ENCODE measurements at regions not wholly inside any gene's neighbourhood (a gene's known extent, or its start where the extent isn't known, plus 50 kb on each side); places are given as distances from the start of the nearest gene placed in this dataset.

DNA sequence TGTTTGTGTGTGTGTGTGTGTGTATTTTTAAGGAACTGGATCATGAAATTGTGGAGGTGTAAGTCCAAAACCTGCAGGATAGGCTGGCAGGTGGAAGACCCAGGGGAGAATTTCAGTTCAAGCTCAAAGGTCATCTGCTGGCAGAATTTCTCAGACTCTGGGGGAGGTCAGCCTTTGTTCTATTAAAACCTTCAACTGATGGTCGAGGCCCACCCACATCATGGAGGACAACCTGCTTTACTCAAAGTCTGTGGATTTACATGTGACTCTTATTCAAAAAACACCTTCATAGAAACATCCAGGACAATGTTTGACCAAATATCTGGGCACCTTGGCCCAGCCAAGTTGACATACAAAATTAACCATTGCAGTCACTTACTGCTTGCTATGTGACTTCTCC, 157.2 kb downstream of the EDEM1 start:
- no peak overlapping the region for H3K4me3 ChIP-seq (ENCODE audit: low read depth, low read length)
- TF ChIP-seq, protein P1, sequence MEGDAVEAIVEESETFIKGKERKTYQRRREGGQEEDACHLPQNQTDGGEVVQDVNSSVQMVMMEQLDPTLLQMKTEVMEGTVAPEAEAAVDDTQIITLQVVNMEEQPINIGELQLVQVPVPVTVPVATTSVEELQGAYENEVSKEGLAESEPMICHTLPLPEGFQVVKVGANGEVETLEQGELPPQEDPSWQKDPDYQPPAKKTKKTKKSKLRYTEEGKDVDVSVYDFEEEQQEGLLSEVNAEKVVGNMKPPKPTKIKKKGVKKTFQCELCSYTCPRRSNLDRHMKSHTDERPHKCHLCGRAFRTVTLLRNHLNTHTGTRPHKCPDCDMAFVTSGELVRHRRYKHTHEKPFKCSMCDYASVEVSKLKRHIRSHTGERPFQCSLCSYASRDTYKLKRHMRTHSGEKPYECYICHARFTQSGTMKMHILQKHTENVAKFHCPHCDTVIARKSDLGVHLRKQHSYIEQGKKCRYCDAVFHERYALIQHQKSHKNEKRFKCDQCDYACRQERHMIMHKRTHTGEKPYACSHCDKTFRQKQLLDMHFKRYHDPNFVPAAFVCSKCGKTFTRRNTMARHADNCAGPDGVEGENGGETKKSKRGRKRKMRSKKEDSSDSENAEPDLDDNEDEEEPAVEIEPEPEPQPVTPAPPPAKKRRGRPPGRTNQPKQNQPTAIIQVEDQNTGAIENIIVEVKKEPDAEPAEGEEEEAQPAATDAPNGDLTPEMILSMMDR (IDR thresholded peaks at IDR 0.05; ENCODE audit: insufficient read depth, low read length): no peak
- no peak for DNase-seq (ENCODE audit: low read depth)

DNA sequence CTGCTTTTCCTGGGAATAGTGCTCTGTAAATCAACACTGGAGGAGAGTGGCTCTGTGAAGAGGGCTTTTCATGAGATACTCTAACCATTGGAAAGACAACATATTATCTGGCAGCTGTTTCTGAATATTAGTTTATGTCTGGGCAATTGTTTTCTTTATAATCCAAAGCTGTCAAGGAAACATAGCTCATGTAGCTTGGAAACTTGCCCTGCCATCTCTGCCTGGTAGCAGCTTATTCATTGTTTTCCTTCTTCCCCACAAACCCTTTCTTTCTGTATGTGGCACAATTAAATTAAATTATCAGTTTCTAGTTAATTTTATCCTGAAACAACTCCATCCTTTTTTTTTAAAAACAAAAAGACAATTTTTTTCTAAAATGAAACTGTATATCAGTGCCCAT, 160.0 kb downstream of the EDEM1 start:
- H3K4me3 ChIP-seq (ENCODE audit: low read depth, low read length): no peak overlapping the region
- TF ChIP-seq, protein P1 (IDR thresholded peaks at IDR 0.05; ENCODE audit: insufficient read depth, low read length): no peak
- DNase-seq (ENCODE audit: low read depth): no peak

DNA sequence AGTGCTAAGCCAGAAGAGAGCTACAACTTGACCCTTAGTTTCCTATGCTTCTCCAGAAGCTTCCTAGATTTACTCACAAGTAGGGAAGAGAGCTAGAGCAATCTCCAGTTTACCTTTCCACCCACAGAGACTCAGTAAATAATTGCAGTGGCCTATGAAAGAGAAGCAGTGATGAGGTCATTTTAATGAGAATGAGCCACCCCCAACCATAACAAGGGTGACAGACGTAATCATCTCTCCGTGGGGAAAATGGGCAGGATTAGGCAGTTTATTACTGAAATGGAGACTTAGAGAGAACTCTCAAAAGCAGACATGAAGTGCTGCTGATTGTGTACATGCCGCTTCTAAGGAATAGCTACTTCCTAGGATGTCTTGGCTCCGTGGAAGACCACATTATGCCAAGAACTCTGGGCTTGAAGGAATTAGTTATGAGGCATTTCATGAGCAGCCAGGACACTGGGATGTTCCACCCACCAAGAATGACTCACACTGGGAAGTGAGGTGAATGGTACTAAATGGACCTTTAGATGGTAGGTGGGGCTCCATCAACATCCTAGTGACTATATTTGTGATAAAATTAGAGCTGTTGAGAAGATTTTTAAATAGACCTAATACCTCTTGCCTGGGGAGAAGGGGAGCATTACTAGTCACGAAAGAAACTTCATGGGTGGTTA, 160.9 kb downstream of the EDEM1 start:
- H3K4me3 ChIP-seq (ENCODE audit: low read depth, low read length): no peak overlapping the region
- no peak for DNase-seq (ENCODE audit: low read depth)
- TF ChIP-seq, protein P1 (IDR thresholded peaks at IDR 0.05; ENCODE audit: insufficient read depth, low read length): no peak

DNA sequence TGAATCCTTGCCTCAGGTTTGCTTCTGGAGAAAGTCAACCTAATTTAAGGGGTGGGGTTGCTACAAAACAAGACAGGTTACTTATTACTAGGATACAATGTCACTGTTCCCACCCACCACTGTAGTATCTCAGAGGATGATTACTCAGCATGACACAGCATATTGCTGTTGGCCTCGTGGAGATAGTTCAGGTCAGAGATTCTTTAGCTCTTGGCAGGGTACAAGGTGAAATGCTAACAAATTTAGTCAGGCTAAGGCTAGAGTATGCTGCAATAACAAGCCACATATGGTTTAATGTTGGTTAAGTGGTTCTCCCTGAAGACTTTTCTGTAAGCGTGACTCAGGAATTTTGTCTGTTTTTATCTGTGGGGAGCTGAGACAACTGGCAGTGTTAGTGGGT, 161.8 kb downstream of the EDEM1 start:
- no peak for DNase-seq (ENCODE audit: low read depth)
- H3K4me3 ChIP-seq (ENCODE audit: low read depth, low read length): no peak overlapping the region

DNA sequence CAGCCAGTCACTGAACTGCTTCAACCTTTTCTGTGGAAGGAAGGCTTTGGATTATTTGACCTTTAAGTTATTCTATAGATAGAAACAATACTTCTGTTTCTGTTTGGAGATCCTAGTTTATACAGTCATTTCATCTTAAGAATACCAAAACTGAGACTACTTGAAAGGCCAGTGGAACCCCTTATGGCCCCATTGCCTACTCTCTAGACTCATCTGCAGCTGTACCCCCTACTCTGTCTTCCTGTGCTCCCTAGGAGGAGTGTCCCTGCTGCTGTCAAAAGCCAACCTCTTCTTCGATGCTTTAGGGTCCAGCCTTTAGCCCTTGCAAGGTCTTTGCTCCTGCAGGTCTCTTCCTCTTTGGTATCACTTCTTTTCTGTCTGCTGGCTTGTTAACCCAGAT, 169.6 kb downstream of the EDEM1 start:
- TF ChIP-seq, protein P1 (IDR thresholded peaks at IDR 0.05; ENCODE audit: insufficient read depth, low read length): no peak
- no peak overlapping the region for H3K4me3 ChIP-seq (ENCODE audit: low read depth, low read length)
- DNase-seq (ENCODE audit: low read depth): no peak

More for the DNA sequence above, 161.8 kb downstream of the EDEM1 start:
- TF ChIP-seq, protein P1 (IDR thresholded peaks at IDR 0.05; ENCODE audit: insufficient read depth, low read length): no peak

DNA sequence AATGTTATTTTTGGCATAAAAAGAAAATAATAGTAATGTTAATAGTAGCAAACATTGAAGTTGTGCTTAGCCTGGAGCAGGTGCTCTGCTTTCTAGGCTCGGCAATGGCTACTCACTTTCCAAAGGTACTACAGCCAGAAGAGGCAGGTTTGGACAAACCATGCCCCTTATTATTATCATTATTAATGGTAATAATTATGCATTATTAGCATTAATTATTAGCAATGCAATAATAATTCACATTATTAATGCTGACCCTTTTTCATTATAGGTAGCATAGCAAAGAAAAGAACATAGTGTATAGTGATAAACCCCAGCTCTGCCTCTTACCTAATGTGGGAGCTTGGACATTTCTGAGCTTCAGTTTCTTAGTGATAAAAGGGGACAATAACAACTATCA, 171.4 kb downstream of the EDEM1 start:
- DNase-seq (ENCODE audit: low read depth): no peak
- no peak overlapping the region for H3K4me3 ChIP-seq (ENCODE audit: low read depth, low read length)
- TF ChIP-seq, protein P1 (IDR thresholded peaks at IDR 0.05; ENCODE audit: insufficient read depth, low read length): no peak

GRCh38 chr3:5360453-5360852, 172.9 kb downstream of the EDEM1 start:
- no peak for DNase-seq (ENCODE audit: low read depth)
- TF ChIP-seq, protein P1 (IDR thresholded peaks at IDR 0.05; ENCODE audit: insufficient read depth, low read length): no peak
- no peak overlapping the region for H3K4me3 ChIP-seq (ENCODE audit: low read depth, low read length)
